Stomach (tissue), 8 donors: ENCODE measurements at regions not wholly inside any gene's neighbourhood (a gene's known extent, or its start where the extent isn't known, plus 50 kb on each side); places are given as distances from the start of the nearest gene placed in this dataset.

Source experiments
- DNase-seq, 2 donors: peaks; one replicate each; pipeline versions ENCODE4 v3.0.0 to v3.0.0-alpha.2; 2013 to 2019
- H3K27ac ChIP-seq, 5 donors: fragments of 200-600 bp in 4 of 5; sonication (generic) in 4 of 5; one replicate each; pipeline ENCODE4 v1.5.1; 2013 to 2019; ENCODE audit warnings: mild to moderate bottlenecking in 1 of 5, moderate library complexity in 1 of 5
- H3K27me3 ChIP-seq, 3 donors: fragments of 200-600 bp; sonication (generic); one replicate each; pipeline ENCODE4 v1.5.1; 2017 to 2019; ENCODE audit warnings: mixed run types in 1 of 3
- H3K36me3 ChIP-seq, 4 donors: fragments of 200-600 bp; sonication (generic); 1 replicate in 3 of 4; 2 replicates in 1 of 4; pipeline ENCODE4 v1.5.1; 2016 to 2019
- H3K4me1 ChIP-seq, 4 donors: fragments of 200-600 bp; sonication (generic); one replicate each; pipeline ENCODE4 v1.5.1; 2016 to 2019
- H3K4me3 ChIP-seq, 4 donors: fragments of 200-600 bp; sonication (generic) in 3 of 4; one replicate each; pipeline ENCODE4 v1.5.1; 2016 to 2019; ENCODE audit warnings: mild to moderate bottlenecking in 1 of 4
- H3K9me3 ChIP-seq, 4 donors: fragments of 200-600 bp; sonication (generic); one replicate each; pipeline ENCODE4 v1.5.1; 2016 to 2019
- CTCF ChIP-seq, 7 experiments: fragments of 450-650 bp in 4 of 7; fragments of 200-600 bp in 3 of 7; sonication (generic) in 3 of 7; IDR thresholded peaks; one replicate each; pipeline ENCODE4 v1.5.1; 2016 to 2019; ENCODE audit warnings: antibody characterized with exemption in 7 of 7, control low read depth in 2 of 7, mild to moderate bottlenecking in 1 of 7
- EP300 ChIP-seq: sonication (generic); formaldehyde crosslinking; IDR thresholded peaks from one replicate; pipeline ENCODE4 v1.6.1; 2017; ENCODE audit warnings: antibody characterized with exemption
- POLR2A ChIP-seq, 4 donors: fragments of 450-650 bp; IDR thresholded peaks; one replicate each; pipeline ENCODE4 v1.6.1; 2016; ENCODE audit warnings: antibody characterized with exemption in 4 of 4, control low read depth in 2 of 4, mild to moderate bottlenecking in 1 of 4, moderate library complexity in 1 of 4
- POLR2AphosphoS5 ChIP-seq, 3 donors: sonication (generic); formaldehyde crosslinking; IDR thresholded peaks; one replicate each; pipeline ENCODE4 v1.6.1; 2016; ENCODE audit warnings: antibody characterized with exemption in 3 of 3
- WGBS, 5 donors: extraction: QIAGEN DNeasy Blood & Tissue Kit in 3 of 5; methylation state at CpG; one replicate each; pipeline versions ENCODE4 v1.1.5 to v1.1.7; 2013 to 2018; 5-methylcytosine and 5-hydroxymethylcytosine counted together
- intact Hi-C: fragments of 100-400 bp; cut with DNase I; formaldehyde crosslinking; loops from one replicate; pipeline ENCODE4 v1.15.1; 2023; ENCODE audit warnings: low total_unique reads
- donor health status: healthy with polysubstance abuse.
- donor health status: Bipolar disorder and iron deficiency.
- donor health status: healthy.

- no peak for DNase-seq
- TF ChIP-seq POLR2A (IDR thresholded peaks at IDR 0.05) (no peak), CTCF (IDR thresholded peaks at IDR 0.05) (no peak), EP300 (no peak), POLR2AphosphoS5 (IDR thresholded peaks at IDR 0.05) (no peak)
- Histone ChIP-seq H3K36me3 (no peaks in the 10 kb centered on the region), H3K27ac (no peak overlapping the region), H3K4me3 (no peak overlapping the region), H3K4me1 (no peaks in the 10 kb centered on the region), H3K9me3 (no peaks in the 10 kb centered on the region), H3K27me3 (no peaks in the 10 kb centered on the region)
- intact Hi-C loops = no loop called here
Observed at GRCh38 chr17:33982909-33983308, 272.2 kb upstream of the CCL2 start.

- no peaks in the 10 kb centered on the region for H3K9me3 ChIP-seq
- no peaks in the 10 kb centered on the region for H3K36me3 ChIP-seq
- peaks cover 0 to 5% (median 0%) of the 10 kb centered on the region in 4 donors for H3K4me1 ChIP-seq
- no peak for DNase-seq
- H3K27me3 ChIP-seq = no peaks in the 10 kb centered on the region
- intact Hi-C loops = no loop called here
- H3K27ac ChIP-seq = peak overlapping the region in 2 of 5 donors; percentile 16 to 25
- TF ChIP-seq POLR2AphosphoS5 (IDR thresholded peaks at IDR 0.05) (no peak), POLR2A (IDR thresholded peaks at IDR 0.05) (no peak), EP300 (no peak), CTCF (IDR thresholded peaks at IDR 0.05) (no peak)
- no peak overlapping the region for H3K4me3 ChIP-seq
- 44 to 72% (median 60%) methylated on average over 6 of the region's 6 CpGs for WGBS, 5 donors
Observed at GRCh38 chr17:33983824-33984574, 271.1 kb upstream of the CCL2 start.

- intact Hi-C loops = no loop called here
- H3K36me3 ChIP-seq = no peaks in the 10 kb centered on the region
- no peak for TF ChIP-seq POLR2AphosphoS5 (IDR thresholded peaks at IDR 0.05)
- no peak for TF ChIP-seq CTCF (IDR thresholded peaks at IDR 0.05)
- TF ChIP-seq POLR2A (IDR thresholded peaks at IDR 0.05) = no peak
- TF ChIP-seq EP300 = no peak
- H3K4me3 ChIP-seq = no peak overlapping the region
- H3K27ac ChIP-seq = no peak overlapping the region
- WGBS, 5 donors = 0% methylated on average over 1 of the region's 1 CpG
- peaks cover 0 to 9% (median 3%) of the 10 kb centered on the region in 4 donors for H3K4me1 ChIP-seq
- no peaks in the 10 kb centered on the region for H3K27me3 ChIP-seq
- DNase-seq = no peak
- H3K9me3 ChIP-seq = no peaks in the 10 kb centered on the region
Observed at GRCh38 chr17:33986088-33986487, 269.0 kb upstream of the CCL2 start.

GRCh38 chr17:33986566-33986965 lies 268.5 kb upstream of the CCL2 start:
- Histone ChIP-seq H3K27ac (no peak overlapping the region), H3K4me1 (peaks cover 0 to 9% (median 3%) of the 10 kb centered on the region in 4 donors), H3K4me3 (no peak overlapping the region), H3K27me3 (no peaks in the 10 kb centered on the region), H3K9me3 (no peaks in the 10 kb centered on the region), H3K36me3 (no peaks in the 10 kb centered on the region)
- WGBS, 5 donors = 80 to 88% (median 85%) methylated on average over 2 of the region's 2 CpGs
- DNase-seq = no peak
- TF ChIP-seq CTCF (IDR thresholded peaks at IDR 0.05) = no peak
- no peak for TF ChIP-seq POLR2AphosphoS5 (IDR thresholded peaks at IDR 0.05)
- TF ChIP-seq EP300 = no peak
- no peak for TF ChIP-seq POLR2A (IDR thresholded peaks at IDR 0.05)
- intact Hi-C loops = no loop called here
